Coronary artery (tissue), 2 donors: ENCODE measurements at regions not wholly inside any gene's neighbourhood (a gene's known extent, or its start where the extent isn't known, plus 50 kb on each side); places are given as distances from the start of the nearest gene placed in this dataset.
"Not testable (repeated sequence)": the region's sequence is repeated elsewhere in the genome, so short reads cannot be mapped to it uniquely, and the experiment has no call there.

Experiments
- DNase-seq: peaks from one replicate; pipeline ENCODE4 v3.0.0-alpha.2; 2017; ENCODE audit warnings: low spot score
- H3K27ac ChIP-seq, 2 donors: fragments of 200-600 bp; sonication (generic); one replicate each; pipeline ENCODE4 v1.5.1; 2016 to 2019
- H3K4me3 ChIP-seq: fragments of 200-600 bp; sonication (generic); 2 replicates; pipeline ENCODE4 v1.5.1; 2016; ENCODE audit warnings: mild to moderate bottlenecking, moderate library complexity
- CTCF ChIP-seq: fragments of 200-600 bp; sonication (generic); IDR thresholded peaks from one replicate; pipeline ENCODE4 v1.5.1; 2019; ENCODE audit warnings: antibody characterized with exemption

DNA sequence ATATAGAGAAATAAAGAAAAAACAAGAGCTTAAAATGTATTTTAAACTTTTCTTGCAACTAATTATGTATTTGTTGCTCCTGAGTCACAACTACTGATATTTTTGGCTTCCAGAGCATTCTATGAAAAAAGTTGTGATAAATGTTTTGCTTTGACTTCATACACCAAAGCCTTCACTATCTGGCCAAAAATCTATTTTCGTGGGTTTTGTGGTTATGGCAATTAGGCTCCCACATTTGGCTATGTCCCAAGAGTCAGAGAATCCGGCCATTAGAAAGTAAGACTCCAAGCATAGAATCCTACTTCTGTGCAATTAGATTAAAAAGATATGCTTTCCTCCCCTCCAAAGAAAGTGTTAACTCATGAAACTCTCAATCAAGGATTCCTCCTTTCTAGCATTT lies 1456.1 kb upstream of the ACVR2A start:
- Histone ChIP-seq H3K4me3 (no peak overlapping the region), H3K27ac (no peak overlapping the region)
- TF ChIP-seq CTCF, result no peak
- no peak for DNase-seq

- H3K27ac ChIP-seq, result no peak overlapping the region
- no peak overlapping the region for H3K4me3 ChIP-seq
- DNase-seq, result no peak
- no peak for TF ChIP-seq CTCF
Observed at GRCh38 chr2:146386096-146386495, 1458.7 kb upstream of the ACVR2A start.

DNA sequence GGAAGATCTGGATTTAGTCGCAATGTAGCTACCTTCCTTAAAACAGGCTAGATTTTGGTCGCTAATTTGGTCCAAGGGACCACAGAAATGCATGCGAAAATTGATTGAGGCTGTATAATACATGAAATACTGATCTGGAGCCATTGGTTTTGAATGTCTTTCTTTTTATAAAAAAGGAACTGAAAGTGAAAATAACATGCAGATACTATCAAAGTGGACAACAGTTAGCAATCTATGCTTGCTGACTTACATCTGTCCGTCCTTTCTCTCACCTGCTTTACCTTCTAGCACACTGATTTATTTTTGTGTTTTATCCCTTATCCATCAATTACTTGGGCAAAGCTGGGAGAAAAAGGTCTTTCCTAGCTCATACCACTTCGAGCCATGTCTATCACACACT lies 1459.8 kb upstream of the ACVR2A start:
- DNase-seq, result no peak
- Histone ChIP-seq H3K4me3 (no peak overlapping the region), H3K27ac (no peak overlapping the region)
- TF ChIP-seq CTCF, result no peak

- no peak overlapping the region for H3K4me3 ChIP-seq
- no peak overlapping the region for H3K27ac ChIP-seq
- no peak for DNase-seq
- no peak for TF ChIP-seq CTCF
Observed at GRCh38 chr2:146376511-146377064, 1468.2 kb upstream of the ACVR2A start.

DNA sequence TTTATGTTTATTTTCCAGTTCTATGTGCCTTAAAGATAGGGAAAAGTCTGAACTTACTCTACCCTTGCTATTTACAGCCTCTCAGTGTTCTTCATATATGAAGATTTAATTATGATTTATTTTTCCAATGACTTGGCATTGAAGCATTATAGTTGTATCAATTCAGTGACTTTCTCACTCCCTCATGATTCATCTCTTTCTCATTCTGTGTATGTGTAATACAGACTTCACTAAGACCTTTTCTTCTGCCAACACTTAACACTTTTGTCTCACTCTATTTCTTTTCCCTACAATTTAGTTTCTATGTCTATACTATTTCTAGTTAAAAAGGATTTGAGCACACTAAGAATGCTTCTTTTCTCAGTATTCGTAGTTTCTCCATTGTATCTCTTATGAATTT lies 1470.3 kb upstream of the ACVR2A start:
- no peak overlapping the region for H3K27ac ChIP-seq
- TF ChIP-seq CTCF, result no peak
- H3K4me3 ChIP-seq, result no peak overlapping the region
- DNase-seq, result no peak

DNA sequence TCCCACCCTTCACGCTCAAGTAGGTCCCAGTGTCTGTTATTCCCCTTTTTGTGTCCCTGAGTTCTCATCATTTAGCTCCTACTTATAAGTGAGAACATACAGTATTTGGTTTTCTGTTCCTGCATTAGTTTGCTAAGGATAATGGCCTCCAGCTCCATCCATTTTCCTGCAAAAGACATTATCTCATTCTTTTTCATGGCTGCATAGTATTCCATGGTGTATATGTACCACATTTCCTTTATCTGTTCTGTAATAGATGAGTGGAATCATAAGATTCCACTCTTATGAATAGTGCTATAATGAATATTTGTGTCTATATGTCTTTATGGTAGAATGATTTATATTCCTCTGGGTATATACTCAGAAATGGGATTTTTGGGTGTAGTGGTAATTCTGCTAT lies 1473.5 kb upstream of the ACVR2A start:
- not testable (repeated sequence) for DNase-seq, H3K27ac ChIP-seq, H3K4me3 ChIP-seq

DNA sequence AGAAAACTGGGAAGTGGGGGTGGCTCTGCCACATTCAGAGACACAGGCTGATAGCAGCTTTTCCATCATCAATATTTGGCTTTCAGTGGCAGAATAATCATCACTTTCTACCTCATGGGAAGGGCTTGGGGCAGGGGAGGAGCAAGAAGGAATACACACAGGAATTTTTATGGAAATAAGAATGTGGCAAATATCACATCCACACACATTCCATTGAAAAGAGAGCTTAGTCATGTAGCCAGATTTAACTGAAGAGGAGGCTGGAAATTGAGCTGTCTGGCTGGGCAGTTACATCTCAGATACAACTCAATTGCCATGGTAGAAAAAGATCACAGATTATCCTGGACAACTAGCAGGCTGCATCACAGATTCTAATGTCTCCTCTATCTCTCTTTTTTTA lies 1474.0 kb upstream of the ACVR2A start:
- Histone ChIP-seq H3K4me3 (no peak overlapping the region), H3K27ac (no peak overlapping the region)
- TF ChIP-seq CTCF, result no peak
- DNase-seq, result no peak

DNA sequence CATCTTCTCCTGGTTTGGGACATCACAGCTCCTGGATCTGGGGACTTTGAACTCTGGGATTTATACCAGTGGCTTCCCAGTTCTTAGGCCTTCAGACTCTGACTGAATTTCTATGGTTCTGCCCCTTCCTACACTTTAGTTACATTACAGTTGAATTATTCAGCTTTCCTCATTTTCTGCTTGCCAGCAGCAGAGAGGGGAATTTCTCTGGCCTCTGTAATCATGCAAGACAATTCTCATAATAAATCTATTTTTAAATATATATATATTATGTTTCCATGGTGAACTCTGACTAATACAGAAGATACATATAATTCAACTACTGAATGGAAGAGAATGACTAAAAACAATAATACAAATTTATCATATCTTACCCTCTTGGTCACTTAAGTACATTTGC lies 1478.6 kb upstream of the ACVR2A start:
- DNase-seq, result no peak
- no peak for TF ChIP-seq CTCF
- H3K4me3 ChIP-seq, result no peak overlapping the region

More for the DNA sequence above, 1478.6 kb upstream of the ACVR2A start:
- no peak overlapping the region for H3K27ac ChIP-seq
